Stimulated activated CD4-positive, alpha-beta T cell treated with anti-CD3 and anti-CD28 coated beads, Interleukin-15, amount 100 ng/mL, for 1 hour (primary cell): ENCODE measurements at regions not wholly inside any gene's neighbourhood (a gene's known extent, or its start where the extent isn't known, plus 50 kb on each side); places are given as distances from the start of the nearest gene placed in this dataset.
"Not testable (repeated sequence)": the region's sequence is repeated elsewhere in the genome, so short reads cannot be mapped to it uniquely, and the experiment has no call there.

Source experiments
- DNase-seq, 2 donors: peaks; one replicate each; pipeline ENCODE4 v3.0.0-alpha.2; 2020; ENCODE audit warnings: low read depth in 1 of 2, low spot score in 1 of 2

GRCh38 chr4:19531906-19532848 lies 719.5 kb upstream of the SLIT2 start:
- no peak for DNase-seq

DNA sequence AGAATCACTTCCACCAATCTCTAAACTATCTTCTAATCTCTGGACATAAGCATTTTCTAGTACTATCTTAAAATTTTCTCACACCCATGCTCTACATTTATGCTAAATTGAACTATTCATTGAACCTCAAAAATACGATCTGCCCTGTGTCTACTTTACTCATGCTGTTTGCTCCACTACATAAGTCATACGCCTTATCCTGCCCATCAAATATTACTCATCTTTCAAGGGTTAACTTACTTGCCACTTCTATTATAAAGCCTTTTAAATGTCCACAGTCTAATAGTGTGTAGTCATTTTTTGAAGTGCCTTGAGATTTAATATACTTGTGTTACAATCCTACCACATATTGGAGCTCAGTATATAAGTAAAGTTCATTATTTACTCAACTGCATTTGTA lies 727.7 kb upstream of the SLIT2 start:
- DNase-seq: no peak

DNA sequence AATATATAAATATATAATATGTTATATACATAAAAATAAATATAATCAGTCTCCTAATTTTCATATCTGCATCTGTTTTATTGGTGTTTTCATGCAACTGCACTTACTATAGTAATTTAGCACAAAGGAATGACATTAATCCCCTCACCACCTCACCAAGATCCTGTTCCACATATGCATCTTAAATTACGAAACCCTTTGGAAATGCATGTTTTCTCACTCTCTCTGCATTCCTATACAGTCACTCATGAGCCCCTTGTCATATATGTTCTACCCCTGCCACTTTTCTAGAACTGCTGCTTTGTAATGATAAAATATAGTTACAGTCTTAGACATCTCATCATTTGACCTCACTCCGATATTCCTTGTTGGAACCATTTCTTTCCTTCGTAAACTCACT lies 728.7 kb upstream of the SLIT2 start:
- DNase-seq: no peak

- DNase-seq: no peak
Observed at GRCh38 chr4:19520939-19521520, 730.7 kb upstream of the SLIT2 start.

GRCh38 chr4:19514276-19515070 lies 737.2 kb upstream of the SLIT2 start:
- no peak for DNase-seq

DNA sequence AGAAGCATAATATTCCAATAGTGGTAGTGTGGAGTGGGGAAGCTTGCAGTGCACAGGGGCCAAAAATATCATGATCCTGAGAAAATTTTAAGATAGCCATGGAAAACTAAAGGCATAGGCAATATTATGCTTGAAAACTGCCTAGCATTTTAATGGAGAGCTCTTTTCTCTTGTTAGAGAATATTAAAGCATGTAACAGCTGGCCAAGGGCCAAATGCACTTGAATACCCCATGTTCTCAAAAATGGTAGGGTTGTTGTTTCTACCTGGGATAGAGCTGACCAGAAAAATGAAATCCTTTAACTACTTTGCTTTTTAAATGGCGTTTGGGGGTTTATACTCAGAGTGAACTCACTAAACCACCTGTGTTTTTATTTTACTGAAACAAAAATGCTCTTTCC lies 739.6 kb upstream of the SLIT2 start:
- DNase-seq: no peak

DNA sequence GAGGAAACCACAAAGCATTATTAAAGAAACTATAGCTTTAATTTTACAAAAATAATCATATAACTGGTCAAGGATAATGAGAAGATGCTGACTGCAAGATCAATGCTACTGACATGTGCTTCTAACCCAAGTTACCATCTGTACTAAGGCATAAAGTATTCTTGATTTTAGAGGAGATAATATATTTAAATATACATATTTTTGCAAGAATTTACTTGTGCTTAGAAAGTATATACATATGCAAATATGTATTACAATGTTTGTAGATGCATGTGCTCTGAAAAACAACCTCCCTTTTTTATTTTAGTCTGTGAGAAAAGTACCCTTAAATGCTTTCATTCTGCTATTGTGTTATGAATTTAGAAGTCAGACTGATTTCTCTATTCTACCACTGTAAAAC lies 740.7 kb upstream of the SLIT2 start:
- DNase-seq: no peak

DNA sequence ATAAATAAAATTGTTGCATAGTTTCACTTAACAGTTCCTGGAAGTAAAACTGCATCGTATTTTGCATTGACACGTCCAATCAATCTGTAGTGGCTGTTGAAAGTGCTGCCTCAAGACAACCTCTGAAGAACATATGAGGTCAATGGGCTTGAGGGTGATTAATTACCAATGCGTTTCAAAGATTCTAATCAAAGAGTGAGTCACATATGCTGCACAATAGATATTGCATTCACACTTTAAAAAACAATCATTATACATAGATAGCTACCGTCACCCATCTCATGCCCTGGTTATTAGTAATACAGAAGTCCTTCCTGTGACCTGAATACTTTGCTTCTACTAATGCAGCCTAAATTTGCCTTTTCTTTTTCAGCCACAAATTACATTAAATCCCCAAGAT lies 743.3 kb upstream of the SLIT2 start:
- DNase-seq: no peak

DNA sequence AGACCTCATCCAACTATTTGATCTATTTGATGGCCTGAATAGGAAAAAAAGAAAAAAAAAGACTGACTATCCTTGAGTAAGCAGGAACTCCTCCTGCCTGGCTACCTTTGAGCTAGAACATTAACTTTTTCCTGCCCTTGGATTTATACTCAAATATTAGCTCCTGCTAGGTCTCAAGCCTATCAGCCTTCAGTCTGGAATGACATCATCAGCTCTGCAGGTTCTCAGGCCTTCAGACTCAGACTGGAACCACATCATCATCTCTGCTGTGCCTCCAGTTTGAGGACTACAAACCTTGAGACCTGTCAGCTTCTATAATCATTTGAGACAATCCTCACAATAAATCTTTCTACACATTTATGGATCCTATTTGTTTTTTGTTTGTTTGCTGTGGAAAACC lies 754.0 kb upstream of the SLIT2 start:
- DNase-seq: no peak

DNA sequence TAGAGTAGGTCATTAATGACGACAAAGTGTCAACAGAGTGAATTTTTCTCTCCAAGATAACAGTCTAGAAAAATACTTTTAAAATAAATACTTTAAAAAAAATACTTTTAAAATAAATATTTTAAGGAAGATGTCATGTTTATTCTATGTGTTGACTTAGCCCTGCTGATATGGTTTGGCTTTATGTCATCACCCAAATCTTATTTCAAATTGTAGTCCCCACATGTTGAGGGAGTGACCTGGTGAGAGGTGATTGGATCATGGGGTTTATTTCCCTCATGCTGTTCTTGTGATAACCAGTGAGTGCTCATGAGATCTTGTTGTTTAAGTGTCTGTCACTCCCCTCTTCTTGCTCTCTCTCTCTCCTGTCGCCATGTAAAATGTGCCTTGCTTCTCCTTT lies 754.9 kb upstream of the SLIT2 start:
- no peak for DNase-seq

DNA sequence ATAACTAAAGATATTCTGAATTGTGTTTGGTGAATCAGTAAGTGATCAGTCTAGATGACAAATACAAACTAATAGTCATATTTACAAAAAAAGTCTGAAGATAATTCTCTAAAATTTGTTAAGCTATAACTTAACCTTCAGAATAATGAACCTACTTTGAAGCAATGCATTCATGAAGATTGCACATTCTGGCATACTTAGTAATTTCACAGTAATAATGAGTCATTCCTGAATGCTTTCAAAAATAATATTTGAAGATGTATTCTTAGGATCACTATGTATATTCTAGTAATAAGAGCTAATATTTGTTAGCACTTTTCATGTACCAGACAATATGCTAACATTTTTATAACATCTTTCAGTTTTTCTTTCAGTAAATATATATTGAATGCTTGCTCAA lies 756.7 kb upstream of the SLIT2 start:
- DNase-seq: no peak

DNA sequence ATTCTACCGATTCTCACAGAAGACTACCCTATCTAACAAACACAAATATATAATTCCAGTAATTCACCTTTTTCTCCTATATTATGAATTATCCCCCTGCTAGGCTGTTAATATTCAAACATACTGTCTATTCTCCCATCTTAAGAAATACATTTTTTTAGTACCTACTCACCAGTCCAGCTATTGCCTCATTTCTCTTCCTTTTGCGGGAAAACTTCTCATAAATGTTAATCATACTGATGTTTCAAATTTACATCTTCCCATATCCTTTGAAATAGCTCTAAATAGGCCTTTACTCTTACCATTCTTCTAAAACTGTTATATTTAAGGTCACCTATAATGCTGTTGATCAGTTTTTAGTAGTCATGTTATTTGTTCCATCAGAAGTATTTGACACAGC lies 759.1 kb upstream of the SLIT2 start:
- no peak for DNase-seq

DNA sequence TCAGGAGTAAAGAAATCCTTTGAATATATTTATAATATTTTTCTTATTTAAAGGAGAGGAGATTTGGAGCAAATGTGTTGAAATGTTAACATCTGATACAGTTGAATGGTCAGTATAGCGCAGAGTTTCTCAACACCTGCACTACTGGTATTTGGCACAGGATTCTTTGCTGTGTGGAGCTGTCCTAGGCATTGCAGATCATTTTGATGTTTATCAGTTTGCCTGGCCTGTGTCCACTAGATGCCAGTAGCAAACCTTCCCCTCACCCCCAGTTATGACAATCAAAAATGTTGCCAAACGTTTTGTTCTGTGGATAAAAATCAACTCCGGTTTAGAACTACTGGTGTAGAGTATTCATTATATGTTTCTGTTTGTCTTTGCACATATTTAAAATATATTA lies 765.3 kb upstream of the SLIT2 start:
- no peak for DNase-seq

DNA sequence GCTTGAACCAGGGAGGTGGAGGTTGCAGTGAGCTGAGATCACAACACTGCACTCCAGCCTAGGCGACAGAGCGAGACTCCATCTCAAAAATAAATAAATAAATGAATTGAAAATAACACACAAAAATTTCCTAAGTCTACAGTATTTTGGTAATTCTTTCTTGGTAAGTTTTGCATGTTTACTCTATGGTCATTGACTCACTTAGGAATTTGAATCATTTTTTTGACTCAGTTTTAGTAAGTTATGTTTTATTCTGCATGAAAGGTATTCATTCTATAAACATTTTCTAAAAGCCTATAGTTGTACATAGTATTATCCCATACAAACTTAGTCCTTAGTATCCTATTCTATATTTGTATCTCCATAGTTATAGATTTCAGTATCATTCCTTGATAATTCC lies 772.9 kb upstream of the SLIT2 start:
- DNase-seq: no peak

DNA sequence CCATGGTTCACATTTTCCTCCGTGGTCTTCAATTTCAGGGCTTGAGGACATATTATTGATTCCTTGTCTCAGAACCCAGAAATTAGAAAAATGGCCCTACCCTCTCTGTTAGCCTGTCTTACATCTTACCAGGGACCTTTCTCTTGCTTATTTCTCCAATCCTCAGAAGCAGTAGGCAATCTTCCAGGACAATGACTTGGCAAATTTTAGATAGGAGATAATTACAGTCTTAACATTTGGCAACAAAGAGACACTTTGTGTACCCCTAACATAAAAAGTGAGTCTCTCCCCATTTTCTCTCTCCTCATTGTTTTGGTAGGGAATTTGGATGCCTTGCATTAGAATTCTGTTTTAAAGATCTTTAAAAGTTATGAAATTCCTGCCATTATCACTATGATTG lies 778.1 kb upstream of the SLIT2 start:
- no peak for DNase-seq

DNA sequence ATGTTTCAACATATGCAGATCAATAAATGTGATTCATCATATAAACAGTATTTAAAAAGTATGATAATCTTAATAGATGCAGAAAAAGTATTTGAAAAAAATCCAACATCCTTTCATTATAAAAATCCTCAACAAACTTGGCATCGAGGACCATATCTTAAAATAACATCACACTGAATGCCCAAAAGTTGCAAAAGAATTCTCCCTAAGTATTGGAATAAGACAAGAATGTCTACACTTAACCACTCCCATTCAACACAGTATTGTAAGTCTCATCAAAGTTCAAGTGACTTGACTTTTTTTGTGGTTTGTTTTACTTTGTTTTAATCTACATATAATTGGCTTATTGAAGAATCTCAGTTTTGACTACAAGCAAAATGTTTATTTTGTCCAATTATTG lies 779.0 kb upstream of the SLIT2 start:
- DNase-seq: no peak

DNA sequence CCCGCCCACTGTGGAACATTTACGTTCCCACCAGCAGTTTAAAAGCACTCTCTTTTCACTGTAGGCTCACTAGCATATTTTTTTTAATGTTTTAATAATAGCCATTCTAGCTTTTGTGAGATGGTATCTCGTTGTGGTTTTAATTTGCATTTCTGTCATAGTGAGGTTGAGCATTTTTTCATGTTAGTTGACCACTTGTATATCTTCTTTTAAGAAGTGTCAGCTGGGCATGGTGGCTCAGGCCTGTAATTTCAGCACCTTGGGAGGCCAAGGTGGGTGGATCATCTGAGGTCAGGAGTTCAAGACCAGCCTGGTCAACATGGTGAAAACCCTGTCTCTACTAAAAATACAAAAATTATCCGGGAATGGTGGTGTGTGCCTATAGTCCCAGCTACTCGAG lies 781.7 kb upstream of the SLIT2 start:
- not testable (repeated sequence) for DNase-seq

GRCh38 chr4:19462117-19462516 lies 789.6 kb upstream of the SLIT2 start:
- DNase-seq: no peak

DNA sequence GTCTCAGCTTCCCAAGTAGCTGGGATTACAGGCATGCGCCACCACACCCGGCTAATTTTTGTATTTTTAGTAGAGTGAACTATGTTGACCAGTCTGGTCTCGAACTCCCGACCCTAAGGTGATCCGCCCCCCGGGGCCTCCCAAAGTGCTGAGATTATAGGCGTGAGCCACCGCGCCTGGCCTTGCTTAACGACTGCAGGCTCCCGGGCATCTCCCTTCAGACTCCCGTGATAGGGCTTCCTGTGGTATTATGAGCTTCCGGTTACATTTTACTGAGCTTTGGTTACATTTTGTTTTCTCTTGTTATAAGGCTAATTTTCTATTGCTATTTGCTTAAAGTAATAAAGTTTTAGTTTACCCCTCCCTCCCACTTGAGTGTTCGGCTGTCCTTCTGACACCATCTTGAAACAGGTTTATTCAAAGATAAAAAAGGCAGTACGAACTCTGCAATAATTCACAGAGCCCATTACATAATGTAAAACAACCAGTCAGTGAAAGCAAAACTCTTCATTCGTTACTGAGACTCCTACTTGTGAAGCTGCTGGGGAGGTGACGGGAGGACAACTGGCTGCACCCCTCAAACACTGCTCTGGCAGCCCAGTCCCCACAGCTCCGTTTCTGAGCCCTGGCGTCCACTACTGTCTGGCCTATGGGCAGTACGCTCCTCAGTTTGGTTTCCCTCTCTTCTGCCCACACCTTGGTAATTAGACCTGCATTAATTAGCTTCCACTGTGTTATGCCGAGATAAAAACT lies 795.7 kb upstream of the SLIT2 start:
- no peak for DNase-seq

DNA sequence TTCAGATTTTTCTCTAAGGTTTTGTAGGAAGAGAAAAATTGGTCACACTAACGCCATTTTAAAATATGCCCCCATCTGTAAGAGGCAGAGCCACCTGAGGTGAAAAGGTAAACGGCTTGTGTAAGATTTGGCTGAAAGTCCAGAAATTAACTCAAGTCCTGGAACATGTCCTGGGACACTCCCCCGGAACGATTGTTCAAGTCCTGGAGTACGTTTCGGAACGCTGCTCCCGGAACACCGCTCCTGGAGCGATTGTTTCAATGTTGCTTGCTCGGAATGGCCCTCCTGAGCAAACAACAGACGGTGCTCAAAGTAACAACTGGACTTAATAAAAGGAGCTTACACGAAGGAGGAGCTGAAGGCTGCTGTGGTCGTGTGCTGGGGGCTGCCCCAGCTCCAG lies 796.5 kb upstream of the SLIT2 start:
- DNase-seq: no peak

DNA sequence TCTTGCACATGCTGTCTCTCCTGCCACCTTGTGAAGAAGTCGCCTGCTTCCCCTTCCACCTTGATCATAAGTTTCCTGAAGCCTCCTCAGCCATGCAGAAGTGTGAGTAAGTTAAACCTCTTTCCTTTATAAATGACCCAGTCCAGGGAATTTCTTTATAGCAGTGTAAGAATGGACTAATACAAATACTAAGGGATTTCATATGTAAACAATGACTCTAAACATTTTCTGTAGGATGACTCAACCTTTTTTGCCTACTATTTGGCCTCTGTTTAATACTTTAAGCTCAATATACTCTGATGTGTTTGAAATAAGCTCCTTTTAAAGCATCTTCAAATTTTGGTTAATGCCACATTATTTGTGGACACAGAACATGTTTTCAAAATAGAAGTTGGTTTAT lies 813.5 kb upstream of the SLIT2 start:
- DNase-seq: no peak
